ENCODE measurements at regions not wholly inside any gene's neighbourhood (a gene's known extent, or its start where the extent isn't known, plus 50 kb on each side); places are given as distances from the start of the nearest gene placed in this dataset.

DNA sequence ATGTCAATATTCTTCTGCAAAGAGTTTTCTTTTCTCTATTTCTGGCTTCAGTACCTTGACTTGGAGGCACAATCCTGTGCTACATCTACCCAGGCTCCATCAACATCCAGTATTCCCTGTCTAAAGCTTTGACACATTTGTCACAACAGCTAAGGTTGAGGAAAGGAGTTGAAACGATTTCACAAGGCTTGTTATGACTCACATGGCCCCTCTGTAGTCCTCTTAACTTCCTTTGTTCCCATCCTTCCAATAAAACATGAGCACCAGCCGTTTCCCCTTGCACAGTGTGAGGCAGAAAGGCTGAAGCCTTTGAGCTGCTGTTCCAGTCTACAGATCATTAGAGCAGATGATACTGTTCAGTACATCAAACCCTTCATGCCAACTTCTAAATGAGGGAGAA, 163.0 kb upstream of the TMCO5A start:
- Histone ChIP-seq H3K27me3 (replicated peaks; ENCODE audit: control insufficient read depth, insufficient read depth, low read length) (no peaks in the 10 kb centered on the region), H3K36me3 (ENCODE audit: control insufficient read depth, insufficient read depth, low read length) (no peaks in the 10 kb centered on the region), H3K4me3 (replicated peaks; ENCODE audit: low read depth, low read length) (no peak overlapping the region)
- no peak for DNase-seq (ENCODE audit: extremely low read depth, insufficient read length)
- TF ChIP-seq, protein P1, sequence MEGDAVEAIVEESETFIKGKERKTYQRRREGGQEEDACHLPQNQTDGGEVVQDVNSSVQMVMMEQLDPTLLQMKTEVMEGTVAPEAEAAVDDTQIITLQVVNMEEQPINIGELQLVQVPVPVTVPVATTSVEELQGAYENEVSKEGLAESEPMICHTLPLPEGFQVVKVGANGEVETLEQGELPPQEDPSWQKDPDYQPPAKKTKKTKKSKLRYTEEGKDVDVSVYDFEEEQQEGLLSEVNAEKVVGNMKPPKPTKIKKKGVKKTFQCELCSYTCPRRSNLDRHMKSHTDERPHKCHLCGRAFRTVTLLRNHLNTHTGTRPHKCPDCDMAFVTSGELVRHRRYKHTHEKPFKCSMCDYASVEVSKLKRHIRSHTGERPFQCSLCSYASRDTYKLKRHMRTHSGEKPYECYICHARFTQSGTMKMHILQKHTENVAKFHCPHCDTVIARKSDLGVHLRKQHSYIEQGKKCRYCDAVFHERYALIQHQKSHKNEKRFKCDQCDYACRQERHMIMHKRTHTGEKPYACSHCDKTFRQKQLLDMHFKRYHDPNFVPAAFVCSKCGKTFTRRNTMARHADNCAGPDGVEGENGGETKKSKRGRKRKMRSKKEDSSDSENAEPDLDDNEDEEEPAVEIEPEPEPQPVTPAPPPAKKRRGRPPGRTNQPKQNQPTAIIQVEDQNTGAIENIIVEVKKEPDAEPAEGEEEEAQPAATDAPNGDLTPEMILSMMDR (IDR thresholded peaks at IDR 0.05; ENCODE audit: insufficient read depth, low read length, poor library complexity, severe bottlenecking): no peak

GRCh38 chr15:37773111-37773860, 161.2 kb upstream of the TMCO5A start:
- no peak overlapping the region for H3K4me3 ChIP-seq (replicated peaks; ENCODE audit: low read depth, low read length)
- no peak for DNase-seq (ENCODE audit: extremely low read depth, insufficient read length)
- TF ChIP-seq, protein P1 (IDR thresholded peaks at IDR 0.05; ENCODE audit: insufficient read depth, low read length, poor library complexity, severe bottlenecking): no peak

GRCh38 chr15:37774961-37775360, 159.5 kb upstream of the TMCO5A start:
- TF ChIP-seq, protein P1 (IDR thresholded peaks at IDR 0.05; ENCODE audit: insufficient read depth, low read length, poor library complexity, severe bottlenecking): no peak
- no peak overlapping the region for H3K4me3 ChIP-seq (replicated peaks; ENCODE audit: low read depth, low read length)
- DNase-seq (ENCODE audit: extremely low read depth, insufficient read length): no peak
- H3K36me3 ChIP-seq (ENCODE audit: control insufficient read depth, insufficient read depth, low read length): no peaks in the 10 kb centered on the region
- no peaks in the 10 kb centered on the region for H3K27me3 ChIP-seq (replicated peaks; ENCODE audit: control insufficient read depth, insufficient read depth, low read length)

More at GRCh38 chr15:37773111-37773860, 161.2 kb upstream of the TMCO5A start:
- Histone ChIP-seq H3K27me3 (replicated peaks; ENCODE audit: control insufficient read depth, insufficient read depth, low read length) (no peaks in the 10 kb centered on the region), H3K36me3 (ENCODE audit: control insufficient read depth, insufficient read depth, low read length) (no peaks in the 10 kb centered on the region)

GRCh38 chr15:37777006-37777405, 157.4 kb upstream of the TMCO5A start:
- no peak for DNase-seq (ENCODE audit: extremely low read depth, insufficient read length)
- Histone ChIP-seq H3K4me3 (replicated peaks; ENCODE audit: low read depth, low read length) (no peak overlapping the region), H3K27me3 (replicated peaks; ENCODE audit: control insufficient read depth, insufficient read depth, low read length) (no peaks in the 10 kb centered on the region; the same call in 1 of the 2 replicates), H3K36me3 (ENCODE audit: control insufficient read depth, insufficient read depth, low read length) (no peaks in the 10 kb centered on the region)
- TF ChIP-seq, protein P1 (IDR thresholded peaks at IDR 0.05; ENCODE audit: insufficient read depth, low read length, poor library complexity, severe bottlenecking): no peak

DNA sequence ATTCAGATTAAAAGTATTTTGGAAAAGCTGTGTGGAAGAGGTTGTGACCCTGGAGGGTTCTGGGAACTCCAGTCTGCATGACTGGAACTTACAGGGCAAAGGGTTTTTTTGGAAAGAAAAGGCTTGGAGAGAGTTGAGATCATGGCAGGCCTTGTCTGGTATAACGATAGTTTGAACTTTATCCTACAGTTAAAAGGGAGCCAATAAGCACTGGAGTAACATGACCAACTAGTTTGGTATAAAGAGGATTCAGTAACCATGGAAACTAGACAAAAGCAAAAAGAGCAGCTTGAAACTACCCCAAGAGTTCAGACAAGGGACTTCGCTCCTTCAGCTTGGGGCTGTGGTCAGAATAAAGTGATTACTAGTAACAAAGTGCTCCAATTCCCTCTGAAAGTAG, 151.2 kb upstream of the TMCO5A start:
- DNase-seq (ENCODE audit: extremely low read depth, insufficient read length): no peak
- TF ChIP-seq, protein P1 (IDR thresholded peaks at IDR 0.05; ENCODE audit: insufficient read depth, low read length, poor library complexity, severe bottlenecking): no peak
- Histone ChIP-seq H3K4me3 (replicated peaks; ENCODE audit: low read depth, low read length) (no peak overlapping the region), H3K36me3 (ENCODE audit: control insufficient read depth, insufficient read depth, low read length) (no peaks in the 10 kb centered on the region), H3K27me3 (replicated peaks; ENCODE audit: control insufficient read depth, insufficient read depth, low read length) (no peaks in the 10 kb centered on the region; the same call in 1 of the 2 replicates)

Measured in GM06990 (cell line).